ENCODE measurements at regions not wholly inside any gene's neighbourhood (a gene's known extent, or its start where the extent isn't known, plus 50 kb on each side); places are given as distances from the start of the nearest gene placed in this dataset.

DNA sequence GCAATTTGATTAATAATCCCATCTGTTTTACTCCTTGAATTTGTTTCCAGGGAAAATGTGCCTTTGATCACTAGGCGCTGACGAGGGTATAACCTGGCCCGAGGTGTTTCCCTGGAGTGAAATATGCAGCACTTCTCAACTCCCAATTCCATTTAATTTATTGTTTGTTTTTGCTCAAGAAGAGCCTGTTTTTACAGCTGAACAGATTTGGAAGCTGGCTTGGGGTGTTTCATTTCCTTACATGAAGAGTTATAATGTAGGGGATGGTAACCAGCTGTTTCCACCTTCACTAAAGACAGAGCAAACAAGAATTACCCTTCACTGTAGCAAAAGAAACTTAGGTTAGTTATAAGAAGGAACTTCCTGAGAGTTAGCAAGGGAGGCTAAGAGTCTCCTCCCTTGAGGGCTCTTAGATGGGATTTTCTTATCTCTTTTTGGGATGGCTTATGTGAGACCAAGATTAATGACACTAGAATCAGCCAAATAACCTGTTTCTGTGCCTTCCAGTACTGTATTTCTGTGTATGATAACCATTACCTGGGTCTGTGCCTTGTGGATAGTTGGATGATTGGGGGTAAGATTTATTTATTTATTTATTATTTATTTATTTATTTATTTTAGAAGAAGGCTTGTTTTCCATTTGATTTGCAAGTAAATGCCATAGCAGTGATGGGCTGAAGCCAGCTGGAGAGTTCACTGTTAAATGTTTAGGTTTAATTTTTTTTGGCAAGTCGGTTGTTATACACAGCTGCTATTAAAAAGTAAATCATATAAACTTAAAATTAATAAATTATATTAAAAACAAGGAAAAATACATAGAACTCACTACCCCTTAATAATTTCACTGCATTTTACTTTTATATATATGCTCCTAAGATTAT lies 162.2 kb upstream of the BMP2 start:
- no peak overlapping the region for H3K4me3 ChIP-seq (ENCODE audit: low read length)
- DNase-seq (ENCODE audit: low read depth): no peak
- no peak for TF ChIP-seq CTCF (conservative IDR thresholded peaks at IDR 0.05; ENCODE audit: low read length)

- no peak for TF ChIP-seq CTCF (conservative IDR thresholded peaks at IDR 0.05; ENCODE audit: low read length)
- no peak for DNase-seq (ENCODE audit: low read depth)
- H3K4me3 ChIP-seq (ENCODE audit: low read length): no peak overlapping the region
These were observed 163.3 kb upstream of the BMP2 start for GRCh38 chr20:6604179-6604578.

DNA sequence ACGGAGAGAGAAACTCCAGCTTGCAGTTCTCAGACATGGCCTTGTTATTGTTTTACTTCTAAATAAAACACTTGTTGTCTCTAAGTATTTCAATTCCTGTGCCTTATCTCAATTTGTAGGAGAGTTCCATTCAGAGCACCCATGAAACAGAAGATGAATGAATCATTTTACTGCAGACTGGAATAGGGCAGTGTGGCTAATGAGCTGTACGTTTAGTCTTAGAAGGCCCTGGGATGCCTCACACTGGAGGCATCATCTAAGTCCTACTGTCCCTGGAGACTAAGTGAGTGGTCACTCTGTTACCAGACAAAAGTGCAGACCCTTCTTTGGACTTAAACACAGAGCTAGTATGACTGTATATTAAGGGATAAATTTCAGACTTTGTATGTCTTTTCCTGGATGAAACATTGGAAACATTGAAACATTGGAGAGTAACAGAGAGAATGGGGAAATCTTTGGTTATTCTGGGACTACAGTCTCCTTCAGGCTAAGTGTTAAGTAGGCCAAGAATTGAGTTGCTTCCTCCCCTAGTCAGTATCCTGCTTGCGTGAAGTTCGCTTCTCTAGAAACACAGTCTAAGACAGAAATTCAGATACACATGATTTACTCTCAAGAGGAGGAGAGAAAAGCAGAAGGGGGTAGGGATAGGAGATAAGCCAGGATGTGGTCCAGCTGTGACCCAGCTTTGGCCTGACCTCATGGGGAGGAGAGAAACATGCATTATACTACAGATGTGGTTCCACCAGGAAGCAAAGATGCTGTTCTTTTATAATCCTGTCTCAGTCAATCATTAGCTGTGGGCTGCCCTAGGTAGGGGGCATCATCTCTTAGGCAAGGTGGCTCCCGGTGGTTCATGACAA lies 167.4 kb upstream of the BMP2 start:
- H3K4me3 ChIP-seq (ENCODE audit: low read length): no peak overlapping the region
- no peak for DNase-seq (ENCODE audit: low read depth)
- TF ChIP-seq CTCF (conservative IDR thresholded peaks at IDR 0.05; ENCODE audit: low read length): no peak

GRCh38 chr20:6595704-6596103 lies 171.8 kb upstream of the BMP2 start:
- DNase-seq (ENCODE audit: low read depth): peak; percentile 13
- H3K4me3 ChIP-seq (ENCODE audit: low read length): no peak overlapping the region
- TF ChIP-seq CTCF (conservative IDR thresholded peaks at IDR 0.05; ENCODE audit: low read length): no peak

GRCh38 chr20:6590891-6591637 lies 176.4 kb upstream of the BMP2 start:
- no peak for TF ChIP-seq CTCF (conservative IDR thresholded peaks at IDR 0.05; ENCODE audit: low read length)
- no peak overlapping the region for H3K4me3 ChIP-seq (ENCODE audit: low read length)
- peak; percentile 73 for DNase-seq (ENCODE audit: low read depth)

- DNase-seq (ENCODE audit: low read depth): no peak
- no peak for TF ChIP-seq CTCF (conservative IDR thresholded peaks at IDR 0.05; ENCODE audit: low read length)
- H3K4me3 ChIP-seq (ENCODE audit: low read length): no peak overlapping the region
These were observed 179.2 kb upstream of the BMP2 start for GRCh38 chr20:6588296-6588695.
